GM12873 (cell line): ENCODE measurements at regions not wholly inside any gene's neighbourhood (a gene's known extent, or its start where the extent isn't known, plus 50 kb on each side); places are given as distances from the start of the nearest gene placed in this dataset.

Experiments
- TF ChIP-seq, protein P1 (sequence below): IDR thresholded peaks from 2 replicates; pipeline ENCODE4 v1.5.1; 2012; ENCODE audit warnings: low read depth, mild to moderate bottlenecking, moderate library complexity, low read length, control low read depth; ENCODE audit not compliant: insufficient read depth; ENCODE audit errors: missing control alignments

DNA sequence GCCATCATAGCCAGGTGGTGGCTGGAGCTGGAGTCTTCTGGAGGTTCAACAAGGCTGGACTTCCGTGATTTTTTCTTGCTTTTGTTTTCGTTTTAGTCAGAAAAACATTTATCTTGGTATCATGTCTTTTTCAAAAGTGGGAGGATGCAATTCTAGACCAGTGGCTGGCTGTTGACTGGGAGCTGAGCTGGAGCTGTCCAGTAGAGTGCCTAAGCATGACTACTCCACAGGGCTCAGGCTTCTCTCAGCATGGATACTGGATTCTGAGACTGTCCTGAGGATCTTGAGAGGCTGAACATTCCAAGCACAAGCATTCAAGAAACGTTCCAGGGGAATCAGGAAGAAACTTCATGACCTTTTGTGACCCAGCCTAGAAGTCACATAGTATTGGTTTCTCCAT lies 598.1 kb downstream of the MID1IP1 start:
- TF ChIP-seq, protein P1, sequence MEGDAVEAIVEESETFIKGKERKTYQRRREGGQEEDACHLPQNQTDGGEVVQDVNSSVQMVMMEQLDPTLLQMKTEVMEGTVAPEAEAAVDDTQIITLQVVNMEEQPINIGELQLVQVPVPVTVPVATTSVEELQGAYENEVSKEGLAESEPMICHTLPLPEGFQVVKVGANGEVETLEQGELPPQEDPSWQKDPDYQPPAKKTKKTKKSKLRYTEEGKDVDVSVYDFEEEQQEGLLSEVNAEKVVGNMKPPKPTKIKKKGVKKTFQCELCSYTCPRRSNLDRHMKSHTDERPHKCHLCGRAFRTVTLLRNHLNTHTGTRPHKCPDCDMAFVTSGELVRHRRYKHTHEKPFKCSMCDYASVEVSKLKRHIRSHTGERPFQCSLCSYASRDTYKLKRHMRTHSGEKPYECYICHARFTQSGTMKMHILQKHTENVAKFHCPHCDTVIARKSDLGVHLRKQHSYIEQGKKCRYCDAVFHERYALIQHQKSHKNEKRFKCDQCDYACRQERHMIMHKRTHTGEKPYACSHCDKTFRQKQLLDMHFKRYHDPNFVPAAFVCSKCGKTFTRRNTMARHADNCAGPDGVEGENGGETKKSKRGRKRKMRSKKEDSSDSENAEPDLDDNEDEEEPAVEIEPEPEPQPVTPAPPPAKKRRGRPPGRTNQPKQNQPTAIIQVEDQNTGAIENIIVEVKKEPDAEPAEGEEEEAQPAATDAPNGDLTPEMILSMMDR = no peak

DNA sequence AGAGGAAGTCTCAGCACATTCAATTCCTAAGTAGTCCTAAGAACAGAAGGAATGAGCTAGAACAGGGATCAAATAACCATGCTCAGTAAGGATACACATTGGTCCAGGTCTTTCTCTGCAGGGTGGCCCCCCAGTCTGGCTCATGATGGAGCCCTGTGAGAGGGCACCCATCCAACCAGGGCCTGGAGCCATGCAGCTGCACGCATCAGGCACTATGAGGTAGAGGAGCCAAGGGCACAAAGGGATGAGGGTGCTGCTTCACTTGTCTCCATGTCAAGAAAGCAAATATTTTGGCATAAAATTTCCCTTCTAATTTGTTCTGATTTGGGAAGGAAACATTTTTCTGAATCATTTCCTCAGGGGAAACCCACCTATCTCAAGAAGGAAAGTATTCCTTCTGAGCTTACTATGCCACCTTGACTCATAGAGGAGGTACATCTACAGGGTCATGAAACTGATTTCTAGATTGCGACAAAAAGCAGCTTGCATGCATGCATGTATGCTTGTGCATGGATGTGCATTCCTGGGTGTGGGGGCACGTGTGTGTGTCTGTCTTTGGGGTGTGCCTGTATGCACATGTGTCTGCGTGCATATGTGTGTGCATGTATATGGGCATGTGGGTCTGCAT lies 600.3 kb downstream of the MID1IP1 start:
- TF ChIP-seq, protein P1 = no peak

DNA sequence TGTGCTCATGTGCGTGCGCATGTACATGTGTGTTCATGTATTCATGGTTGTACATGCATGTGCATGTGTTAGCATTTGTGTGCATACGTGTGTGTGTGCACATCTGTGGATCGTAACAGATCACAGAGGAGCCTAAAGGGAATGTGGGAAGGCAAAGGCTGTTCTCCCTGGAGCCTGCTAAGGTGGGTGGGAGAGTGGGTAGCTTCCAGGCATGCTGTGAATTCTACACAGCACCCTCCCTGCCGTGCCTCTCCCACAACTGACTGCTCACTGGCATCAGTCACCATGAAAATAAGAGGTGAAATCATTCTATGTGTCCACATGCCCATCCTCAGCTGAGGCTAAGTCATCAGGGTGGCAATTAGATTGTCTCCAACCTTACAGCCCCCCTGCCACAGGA lies 600.9 kb downstream of the MID1IP1 start:
- TF ChIP-seq, protein P1 = no peak

DNA sequence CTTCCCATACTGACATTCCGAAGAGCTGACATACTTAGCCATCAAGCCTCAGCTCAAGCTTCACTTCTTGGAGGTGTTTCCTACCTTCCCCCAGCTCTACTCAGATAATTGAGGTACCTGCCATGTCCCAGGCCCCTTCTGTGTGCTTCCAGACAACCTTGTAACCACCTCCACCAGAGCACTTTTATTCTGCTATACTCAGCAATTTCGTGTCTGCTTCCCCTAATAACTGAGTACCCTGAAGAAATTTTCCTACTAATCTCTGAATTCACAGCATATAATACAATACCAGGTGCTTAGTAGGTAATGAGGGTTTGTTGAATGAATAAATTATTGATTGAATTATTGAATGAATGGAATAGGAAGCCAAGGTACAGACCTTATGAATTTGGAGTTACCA lies 605.5 kb downstream of the MID1IP1 start:
- TF ChIP-seq, protein P1 = no peak

DNA sequence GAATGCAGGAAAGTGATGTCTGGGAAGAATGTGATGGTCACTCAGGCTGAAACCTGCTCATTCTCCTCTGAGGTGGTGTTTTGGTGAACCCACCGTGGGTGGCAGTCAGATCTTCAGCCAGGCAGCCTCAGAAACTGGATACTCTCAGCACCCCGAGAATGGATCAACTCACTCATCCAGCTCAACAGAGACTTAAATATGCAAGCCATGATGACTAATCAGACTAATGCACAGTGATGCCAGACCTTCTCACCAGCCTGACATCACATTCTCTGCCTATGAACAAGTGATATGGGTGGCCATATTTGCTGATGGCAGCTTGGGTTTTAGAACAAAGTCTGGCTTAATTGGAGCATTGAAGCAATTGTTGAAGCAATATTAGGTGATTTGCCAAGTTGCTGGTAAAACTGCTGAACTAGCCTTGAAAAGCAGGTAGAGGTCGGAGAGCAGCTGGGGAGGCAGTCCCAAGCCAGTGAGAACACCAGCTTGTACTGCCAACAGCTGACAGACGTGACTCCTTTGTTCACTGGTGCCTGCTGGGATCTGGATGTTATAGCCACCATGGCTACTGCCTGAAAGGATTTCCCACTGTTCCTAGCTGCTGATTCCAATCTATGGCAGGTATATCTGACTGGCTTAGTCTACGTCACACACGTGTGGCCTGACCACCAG lies 608.1 kb downstream of the MID1IP1 start:
- TF ChIP-seq, protein P1 = no peak

DNA sequence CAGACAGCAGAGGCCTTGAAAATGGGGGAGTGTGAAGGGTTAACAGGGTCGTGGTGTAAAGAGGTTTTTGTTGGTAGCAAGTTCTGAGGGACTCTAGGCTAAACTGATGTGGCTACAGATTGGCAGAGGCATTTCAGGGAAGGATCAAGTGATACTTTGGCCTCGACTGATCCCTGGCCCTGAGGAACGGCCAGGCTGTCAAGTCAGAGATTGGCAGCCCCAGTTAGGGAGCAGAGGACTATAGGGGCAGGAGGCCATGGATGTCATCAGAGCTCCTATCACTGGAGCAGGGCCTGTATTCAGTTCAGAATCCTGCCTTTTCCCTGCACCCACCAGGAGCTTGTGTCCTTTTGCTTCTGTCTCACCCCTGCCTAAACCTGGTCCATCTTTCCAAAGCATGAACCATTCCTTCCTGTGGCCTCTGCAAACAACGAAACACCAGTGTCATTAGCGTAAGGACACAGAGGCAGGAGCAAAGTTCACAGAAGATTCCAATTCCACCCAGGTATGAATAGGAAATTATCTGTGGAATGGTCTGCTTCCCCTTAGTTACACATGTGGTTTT lies 613.1 kb downstream of the MID1IP1 start:
- TF ChIP-seq, protein P1 = no peak

DNA sequence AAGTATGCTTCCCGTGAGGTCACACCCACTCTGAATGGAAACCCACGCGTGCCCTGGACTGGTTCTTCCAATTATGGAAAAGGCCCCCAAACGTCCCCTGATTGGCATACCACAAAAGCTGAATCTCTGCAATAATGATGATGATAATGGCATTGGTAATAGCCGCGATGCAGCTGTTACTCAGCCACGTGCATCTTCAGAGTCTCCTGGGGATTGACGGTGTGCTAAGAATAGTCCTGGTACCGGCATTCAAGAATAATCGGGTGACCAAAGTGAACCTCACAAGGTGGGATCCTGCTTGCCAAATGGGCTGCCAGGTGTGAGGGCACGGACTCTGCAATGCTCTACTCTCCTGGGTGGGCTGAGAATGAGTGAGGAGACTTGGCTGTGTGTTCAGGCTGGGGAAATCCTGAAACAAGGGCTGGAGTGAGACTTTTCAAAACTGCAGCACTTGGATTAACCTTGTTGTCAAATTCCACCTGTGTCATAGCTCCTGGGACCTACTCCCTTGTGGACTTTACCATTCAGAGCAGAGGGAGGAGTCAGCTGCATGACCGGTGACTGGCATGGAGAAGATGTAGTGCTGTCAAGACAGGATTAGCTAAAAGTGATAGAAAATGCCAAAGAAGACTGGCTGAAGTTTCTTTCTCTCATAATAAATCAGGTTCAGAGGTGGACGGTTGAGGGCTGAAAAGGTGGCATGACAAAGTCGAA lies 615.4 kb downstream of the MID1IP1 start:
- TF ChIP-seq, protein P1 = no peak
